ENCODE measurements at regions not wholly inside any gene's neighbourhood (a gene's known extent, or its start where the extent isn't known, plus 50 kb on each side); places are given as distances from the start of the nearest gene placed in this dataset.

- intact Hi-C loops (cut with DNase I; ENCODE audit: low total_unique reads), result no loop called here
Measured at GRCh38 chr6:145227593-145227992, 507.7 kb downstream of the EPM2A start.

GRCh38 chr6:145228962-145229582 is 506.2 kb downstream of the EPM2A start:
- TF ChIP-seq CTCF (IDR thresholded peaks at IDR 0.05) (no peak), POLR2A (IDR thresholded peaks at IDR 0.05) (no peak)
- no peaks in the 10 kb centered on the region for H3K4me1 ChIP-seq
- DNase-seq, result no peak
- H3K36me3 ChIP-seq, result no peaks in the 10 kb centered on the region
- intact Hi-C loops (cut with DNase I; ENCODE audit: low total_unique reads), result no loop called here
- H3K4me3 ChIP-seq, result no peak overlapping the region
- no peaks in the 10 kb centered on the region for H3K27me3 ChIP-seq
- H3K27ac ChIP-seq, result no peak overlapping the region
- H3K9me3 ChIP-seq, result no peaks in the 10 kb centered on the region

More at GRCh38 chr6:145227593-145227992, 507.7 kb downstream of the EPM2A start:
- DNase-seq, result no peak
- no peaks in the 10 kb centered on the region for H3K4me1 ChIP-seq
- no peaks in the 10 kb centered on the region for H3K27me3 ChIP-seq
- no peak for TF ChIP-seq CTCF (IDR thresholded peaks at IDR 0.05)
- TF ChIP-seq POLR2A (IDR thresholded peaks at IDR 0.05), result no peak
- H3K9me3 ChIP-seq, result no peaks in the 10 kb centered on the region
- H3K27ac ChIP-seq, result no peak overlapping the region
- no peak overlapping the region for H3K4me3 ChIP-seq
- no peaks in the 10 kb centered on the region for H3K36me3 ChIP-seq

GRCh38 chr6:145233955-145234354 is 501.4 kb downstream of the EPM2A start:
- Histone ChIP-seq H3K9me3 (no peaks in the 10 kb centered on the region), H3K4me1 (no peaks in the 10 kb centered on the region)
- intact Hi-C loops (cut with DNase I; ENCODE audit: low total_unique reads), result no loop called here

GRCh38 chr6:145235207-145235606 is 500.1 kb downstream of the EPM2A start:
- Histone ChIP-seq H3K4me3 (no peak overlapping the region), H3K27ac (no peak overlapping the region), H3K4me1 (no peaks in the 10 kb centered on the region), H3K36me3 (no peaks in the 10 kb centered on the region), H3K27me3 (no peaks in the 10 kb centered on the region), H3K9me3 (no peaks in the 10 kb centered on the region)
- DNase-seq, result no peak
- TF ChIP-seq POLR2A (IDR thresholded peaks at IDR 0.05) (no peak), CTCF (IDR thresholded peaks at IDR 0.05) (no peak)
- intact Hi-C loops (cut with DNase I; ENCODE audit: low total_unique reads), result no loop called here

More at GRCh38 chr6:145233955-145234354, 501.4 kb downstream of the EPM2A start:
- Histone ChIP-seq H3K36me3 (no peaks in the 10 kb centered on the region), H3K27ac (no peak overlapping the region), H3K4me3 (no peak overlapping the region), H3K27me3 (no peaks in the 10 kb centered on the region)
- DNase-seq, result no peak
- TF ChIP-seq CTCF (IDR thresholded peaks at IDR 0.05), result no peak
- no peak for TF ChIP-seq POLR2A (IDR thresholded peaks at IDR 0.05)

- intact Hi-C loops (cut with DNase I; ENCODE audit: low total_unique reads), result no loop called here
- H3K4me3 ChIP-seq, result no peak overlapping the region
- no peak for TF ChIP-seq POLR2A (IDR thresholded peaks at IDR 0.05)
- no peak for TF ChIP-seq CTCF (IDR thresholded peaks at IDR 0.05)
Measured at GRCh38 chr6:145238787-145239186, 496.5 kb downstream of the EPM2A start.

More at GRCh38 chr6:145238787-145239186, 496.5 kb downstream of the EPM2A start:
- Histone ChIP-seq H3K9me3 (no peaks in the 10 kb centered on the region), H3K36me3 (no peaks in the 10 kb centered on the region), H3K27me3 (no peaks in the 10 kb centered on the region), H3K27ac (no peak overlapping the region), H3K4me1 (no peaks in the 10 kb centered on the region)
- DNase-seq, result no peak
